ENCODE measurements at regions not wholly inside any gene's neighbourhood (a gene's known extent, or its start where the extent isn't known, plus 50 kb on each side); places are given as distances from the start of the nearest gene placed in this dataset.

GRCh38 chrX:96407072-96407471 is 277.6 kb upstream of the DIAPH2 start:
- H3K4me3 ChIP-seq, result no peak overlapping the region
- intact Hi-C loops (cut with DNase I), result loop anchor here (10.0 kb wide), 1 partner anchor 128 kb away; no protein-coding TSS in a partner anchor
- no peak for DNase-seq (ENCODE audit: low spot score in 2 of 2)
- TF ChIP-seq CTCF (IDR thresholded peaks at IDR 0.05), result no peak
- no peaks in the 10 kb centered on the region for H3K9me3 ChIP-seq
- no peaks in the 10 kb centered on the region for H3K4me1 ChIP-seq
- no peaks in the 10 kb centered on the region for H3K27me3 ChIP-seq
- H3K27ac ChIP-seq, result peak overlapping the region; percentile 21 to 33
- H3K36me3 ChIP-seq, result no peaks in the 10 kb centered on the region

- no peak for DNase-seq (ENCODE audit: low spot score in 2 of 2)
- H3K4me1 ChIP-seq, result no peaks in the 10 kb centered on the region
- intact Hi-C loops (cut with DNase I), result loop anchor here (10.0 kb wide), 1 partner anchor 127 kb away; no protein-coding TSS in a partner anchor
- no peak overlapping the region for H3K4me3 ChIP-seq
- no peak for TF ChIP-seq CTCF (IDR thresholded peaks at IDR 0.05)
- H3K36me3 ChIP-seq, result no peaks in the 10 kb centered on the region
- H3K27me3 ChIP-seq, result no peaks in the 10 kb centered on the region
- peak overlapping the region; percentile 21 to 33 for H3K27ac ChIP-seq
- H3K9me3 ChIP-seq, result no peaks in the 10 kb centered on the region
Observed at GRCh38 chrX:96407501-96407900, 277.1 kb upstream of the DIAPH2 start.

GRCh38 chrX:96407981-96408380 is 276.7 kb upstream of the DIAPH2 start:
- Histone ChIP-seq H3K27me3 (no peaks in the 10 kb centered on the region), H3K27ac (no peak overlapping the region), H3K9me3 (no peaks in the 10 kb centered on the region), H3K36me3 (no peaks in the 10 kb centered on the region), H3K4me3 (no peak overlapping the region), H3K4me1 (no peaks in the 10 kb centered on the region)
- DNase-seq (ENCODE audit: low spot score in 2 of 2), result no peak
- intact Hi-C loops (cut with DNase I), result loop anchor here (10.0 kb wide), 1 partner anchor 127 kb away; no protein-coding TSS in a partner anchor
- no peak for TF ChIP-seq CTCF (IDR thresholded peaks at IDR 0.05)

DNA sequence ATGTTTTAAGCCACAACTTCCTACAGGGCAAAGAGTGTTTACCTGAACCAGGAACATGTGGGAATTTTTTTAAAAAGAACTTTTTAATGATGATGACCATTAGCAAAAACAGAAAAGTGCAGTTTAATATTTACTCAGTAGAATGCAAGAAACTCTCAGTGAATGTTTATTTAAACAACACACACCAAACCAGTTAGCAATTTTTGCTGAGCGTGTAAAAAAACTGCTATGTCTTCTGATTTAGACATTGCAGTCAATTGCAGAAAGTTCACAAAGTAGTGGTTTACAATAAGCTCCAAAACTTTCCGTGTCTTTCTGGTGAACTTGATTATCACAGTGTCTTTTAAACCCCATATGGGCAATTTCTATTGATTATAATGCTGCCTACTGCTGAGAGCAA is 273.7 kb upstream of the DIAPH2 start:
- no peaks in the 10 kb centered on the region for H3K4me1 ChIP-seq

GRCh38 chrX:96417695-96418094 is 266.9 kb upstream of the DIAPH2 start:
- no peak for DNase-seq (ENCODE audit: low spot score in 2 of 2)
- Histone ChIP-seq H3K4me3 (no peak overlapping the region), H3K9me3 (no peaks in the 10 kb centered on the region), H3K27ac (no peak overlapping the region), H3K4me1 (no peaks in the 10 kb centered on the region), H3K27me3 (no peaks in the 10 kb centered on the region), H3K36me3 (no peaks in the 10 kb centered on the region)
- no peak for TF ChIP-seq CTCF (IDR thresholded peaks at IDR 0.05)
- intact Hi-C loops (cut with DNase I), result no loop called here

More for the DNA sequence above, 273.7 kb upstream of the DIAPH2 start:
- H3K36me3 ChIP-seq, result no peaks in the 10 kb centered on the region
- H3K27ac ChIP-seq, result no peak overlapping the region
- H3K27me3 ChIP-seq, result no peaks in the 10 kb centered on the region
- H3K4me3 ChIP-seq, result no peak overlapping the region
- TF ChIP-seq CTCF (IDR thresholded peaks at IDR 0.05), result no peak
- no peak for DNase-seq (ENCODE audit: low spot score in 2 of 2)
- no peaks in the 10 kb centered on the region for H3K9me3 ChIP-seq
- intact Hi-C loops (cut with DNase I), result no loop called here

DNA sequence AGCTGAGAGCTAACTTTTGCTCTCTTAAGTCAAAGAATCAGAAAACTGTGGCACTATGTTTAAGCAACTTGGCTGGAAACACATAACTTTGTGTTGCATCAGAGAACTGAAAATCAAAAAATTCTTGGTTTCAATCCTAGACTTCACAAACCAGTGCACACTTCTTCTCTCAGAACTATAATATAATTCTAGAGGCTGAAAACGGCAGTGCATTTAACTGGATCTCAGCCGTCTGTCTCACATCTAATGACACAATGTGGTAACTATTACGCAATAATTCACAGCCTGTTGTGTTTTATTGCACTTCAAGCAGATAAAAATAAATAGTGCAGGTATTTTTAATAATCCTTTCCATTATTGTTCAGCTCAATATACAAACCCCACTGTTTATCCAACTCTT is 260.6 kb upstream of the DIAPH2 start:
- Histone ChIP-seq H3K27me3 (no peaks in the 10 kb centered on the region), H3K4me1 (no peaks in the 10 kb centered on the region), H3K4me3 (no peak overlapping the region), H3K36me3 (no peaks in the 10 kb centered on the region), H3K27ac (peak overlapping the region in 1 of 2 donors; percentile 40), H3K9me3 (no peaks in the 10 kb centered on the region)
- intact Hi-C loops (cut with DNase I), result no loop called here
- TF ChIP-seq CTCF (IDR thresholded peaks at IDR 0.05), result no peak
- no peak for DNase-seq (ENCODE audit: low spot score in 2 of 2)
